ENCODE measurements at regions not wholly inside any gene's neighbourhood (a gene's known extent, or its start where the extent isn't known, plus 50 kb on each side); places are given as distances from the start of the nearest gene placed in this dataset.

- Histone ChIP-seq H3K36me3 (replicated peaks in 1 of 2; ENCODE audit: control insufficient read depth in 1 of 2, insufficient read depth in 2 of 2, low read length in 1 of 2) (no peaks in the 10 kb centered on the region), H2AFZ (ENCODE audit: low read depth) (no peak overlapping the region), H3K9ac (no peak overlapping the region), H3K4me3 (ENCODE audit: low read depth in 2 of 2, low read length in 1 of 2) (no peak overlapping the region), H3K27me3 (ENCODE audit: insufficient read depth) (no peaks in the 10 kb centered on the region), H3K79me2 (ENCODE audit: insufficient read depth) (no peaks in the 10 kb centered on the region), H3K9me3 (no peaks in the 10 kb centered on the region), H3K4me1 (ENCODE audit: control insufficient read depth in 1 of 2, insufficient read depth in 2 of 2, low read depth in 1 of 2, low read length in 1 of 2) (peaks cover 0 to 10% of the 10 kb centered on the region in 2 experiments; a peak in 2 of 4 replicates), H3K27ac (ENCODE audit: low read depth in 2 of 2, low read length in 1 of 2) (no peak overlapping the region), H3K9me2 (no peaks in the 10 kb centered on the region), H3K4me2 (no peak overlapping the region), H4K20me1 (ENCODE audit: insufficient read depth) (no peaks in the 10 kb centered on the region), H3F3A (replicated peaks; ENCODE audit: insufficient read depth) (no peaks in the 10 kb centered on the region)
- CTCF ChIA-PET = no interaction called here
- POLR2A ChIA-PET = no interaction called here
- no peak for TF ChIP-seq GATA2 (CRISPR knock-in tag; IDR thresholded peaks at IDR 0.05)
- no peak for TF ChIP-seq SMC3 (IDR thresholded peaks at IDR 0.05; ENCODE audit: low read depth, low read length)
- no peak for TF ChIP-seq USF1 (IDR thresholded peaks at IDR 0.05; ENCODE audit: borderline replicate concordance, low read depth)
- TF ChIP-seq FOXJ3 (CRISPR knock-in tag; IDR thresholded peaks at IDR 0.05) = no peak
- no peak for TF ChIP-seq TCF12 (IDR thresholded peaks at IDR 0.05)
- TF ChIP-seq NRF1 (IDR thresholded peaks at IDR 0.05; ENCODE audit: low read depth, low read length) = no peak
- no peak for TF ChIP-seq RAD21 (IDR thresholded peaks at IDR 0.05; ENCODE audit: low read length)
- no peak for TF ChIP-seq EP300 (IDR thresholded peaks at IDR 0.05; ENCODE audit: borderline replicate concordance in 1 of 2, low read depth in 1 of 2, low read length in 1 of 2)
- no peak for TF ChIP-seq YY1 (IDR thresholded peaks at IDR 0.05; ENCODE audit: low read depth)
- TF ChIP-seq MAX (IDR thresholded peaks at IDR 0.05; ENCODE audit: low read depth) = no peak
- no peak for TF ChIP-seq RXRA (IDR thresholded peaks at IDR 0.05; ENCODE audit: borderline replicate concordance, low read depth)
- no peak for TF ChIP-seq NFIC (IDR thresholded peaks at IDR 0.05; ENCODE audit: borderline replicate concordance)
- no peak for TF ChIP-seq POLR2AphosphoS5 (IDR thresholded peaks at IDR 0.05; ENCODE audit: low read depth, low read length)
- TF ChIP-seq IRF3 (IDR thresholded peaks at IDR 0.05; ENCODE audit: low read depth, low read length) = no peak
- TF ChIP-seq TEAD4 (IDR thresholded peaks at IDR 0.05; ENCODE audit: borderline replicate concordance, insufficient read depth) = no peak
- TF ChIP-seq CTCF (IDR thresholded peaks at IDR 0.05) = no peak
- TF ChIP-seq JUND (IDR thresholded peaks at IDR 0.05) = no peak
- no peak for TF ChIP-seq MXI1 (IDR thresholded peaks at IDR 0.05; ENCODE audit: low read depth, low read length)
- no peak for TF ChIP-seq PBX3 (IDR thresholded peaks at IDR 0.05)
- no peak for DNase-seq
- WGBS (ENCODE audit: low lambda C conversion rate) = 78% methylated on average over 6 of the region's 6 CpGs
These were observed 127.5 kb upstream of the TNP1 start for GRCh38 chr2:216987252-216987821.
